HCT116 (cell line): ENCODE measurements at regions not wholly inside any gene's neighbourhood (a gene's known extent, or its start where the extent isn't known, plus 50 kb on each side); places are given as distances from the start of the nearest gene placed in this dataset.

ENCODE experiments used
- ATAC-seq: fragments of 200-7000 bp; cut with Tn5 transposase; 2 replicates; pipeline ENCODE4 v1.9.1; 2020; ENCODE audit warnings: mild to moderate bottlenecking, moderate library complexity
- BruUV-seq: library from RNA; stranded (reverse); fragments of 400-500 nt; replicated peaks from 2 replicates; lab custom pipeline; 2021; lab: Mats Ljungman, UMichigan
- CTCF ChIA-PET: fragments of 300-600 bp; sonication (Branson Sonifier 250); formaldehyde crosslinking; loops from one replicate; lab custom pipeline; 2021; ENCODE audit warnings: antibody characterized with exemption; lab: Charles Lee
- POLR2A ChIA-PET: fragments of 300-600, 350-600 bp; sonication (Branson Sonifier 250); formaldehyde crosslinking; loops from one replicate; lab custom pipeline; 2021; ENCODE audit warnings: antibody characterized with exemption; lab: Charles Lee
- RAD21 ChIA-PET, 2 experiments: fragments of 300-600 bp; sonication (Branson Sonifier 250); formaldehyde crosslinking; loops; one replicate each; lab custom pipeline; 2023; ENCODE audit warnings: low total read pairs in 2 of 2; ENCODE audit not compliant: uncharacterized antibody in 2 of 2, unreplicated experiment in 2 of 2, low non-redundant PET in 1 of 2; lab: Charles Lee
- DNase-seq: peaks from one replicate; pipeline ENCODE4 v3.0.0-alpha.2; 2010; ENCODE audit warnings: low read depth, low spot score
- H2AFZ ChIP-seq: fragments of 200-600 bp; shearing (Covaris generic), sonication (generic); 2 replicates; pipeline ENCODE4 v1.6.1; 2017; ENCODE audit warnings: low read depth, mixed run types, mixed read lengths, antibody characterized with exemption, low read length; ENCODE audit not compliant: poor library complexity, severe bottlenecking
- H3K27ac ChIP-seq: 2 replicates; pipeline ENCODE4 v1.5.1; 2012; ENCODE audit warnings: low read depth, low read length
- H3K27me3 ChIP-seq: fragments of 200-600 bp; sonication (generic); 2 replicates; pipeline ENCODE4 v1.6.1; 2016; ENCODE audit warnings: mixed run types, low read length, mixed read lengths; ENCODE audit not compliant: insufficient read depth
- H3K36me3 ChIP-seq, 2 experiments: fragments of 200-500 bp in 1 of 2; fragments of 200-600 bp in 1 of 2; sonication (Bioruptor generic) in 1 of 2; sonication (generic) in 1 of 2; 2 replicates each; pipeline versions ENCODE4 v1.5.1 to v1.6.1; 2014 to 2016; ENCODE audit warnings: low read length in 2 of 2, inconsistent platforms in 1 of 2, mixed read lengths in 1 of 2, mixed run types in 1 of 2; ENCODE audit not compliant: insufficient read depth in 2 of 2, control insufficient read depth in 1 of 2
- H3K4me1 ChIP-seq, 2 experiments: fragments of 200-600 bp in 1 of 2; sonication (generic) in 1 of 2; 2 replicates each; pipeline versions ENCODE4 v1.5.1 to v1.6.1; 2012 to 2017; ENCODE audit warnings: low read length in 2 of 2, inconsistent platforms in 1 of 2, mild to moderate bottlenecking in 1 of 2, mixed read lengths in 1 of 2, mixed run types in 1 of 2, moderate library complexity in 1 of 2; ENCODE audit not compliant: insufficient read depth in 2 of 2, control insufficient read depth in 1 of 2
- H3K4me2 ChIP-seq: fragments of 200-600 bp; sonication (generic); 2 replicates; pipeline ENCODE4 v1.6.1; 2017; ENCODE audit warnings: mixed run types, low read length, mixed read lengths
- H3K4me3 ChIP-seq, 2 experiments: fragments of 200-600 bp in 1 of 2; sonication (generic) in 1 of 2; replicated peaks in 1 of 2; 2 replicates each; pipeline ENCODE4 v1.5.1; 2011 to 2016; ENCODE audit warnings: low read length in 2 of 2, control low read depth in 1 of 2, low read depth in 1 of 2, mild to moderate bottlenecking in 1 of 2, mixed read lengths in 1 of 2, mixed run types in 1 of 2
- H3K79me2 ChIP-seq: fragments of 200-600 bp; sonication (generic); 2 replicates; pipeline ENCODE4 v1.6.1; 2017; ENCODE audit warnings: mild to moderate bottlenecking, mixed run types, low read length, moderate library complexity, mixed read lengths; ENCODE audit not compliant: insufficient read depth
- H3K9ac ChIP-seq: fragments of 200-600 bp; sonication (generic); 2 replicates; pipeline ENCODE4 v1.6.1; 2016; ENCODE audit warnings: low read length, mixed read lengths
- H3K9me2 ChIP-seq: fragments of 200-600 bp; sonication (generic), shearing (Covaris generic); 2 replicates; pipeline ENCODE4 v1.6.1; 2017; ENCODE audit warnings: mixed run types, mild to moderate bottlenecking, moderate library complexity; ENCODE audit not compliant: insufficient read depth
- H3K9me3 ChIP-seq, 2 experiments: fragments of 200-500 bp in 1 of 2; fragments of 200-600 bp in 1 of 2; sonication (Bioruptor generic) in 1 of 2; sonication (generic) in 1 of 2; 2 replicates each; pipeline ENCODE4 v1.6.1; 2014 to 2017; ENCODE audit warnings: low read length in 2 of 2, mixed read lengths in 2 of 2, inconsistent platforms in 1 of 2, low read depth in 1 of 2, mild to moderate bottlenecking in 1 of 2, mixed run types in 1 of 2, moderate library complexity in 1 of 2; ENCODE audit not compliant: control insufficient read depth in 1 of 2, insufficient read depth in 1 of 2
- H4K20me1 ChIP-seq: fragments of 200-600 bp; sonication (generic), shearing (Covaris generic); 2 replicates; pipeline ENCODE4 v1.6.1; 2017; ENCODE audit warnings: mixed run types, mild to moderate bottlenecking, moderate library complexity; ENCODE audit not compliant: insufficient read depth
- CBX3 ChIP-seq: IDR thresholded peaks from 2 replicates; pipeline ENCODE4 v1.6.1; 2012; ENCODE audit warnings: low read depth
- EGR1 ChIP-seq: IDR thresholded peaks from 2 replicates; pipeline ENCODE4 v1.6.1; 2012; ENCODE audit warnings: low read depth
- ELF1 ChIP-seq: IDR thresholded peaks from 2 replicates; pipeline ENCODE4 v1.6.1; 2012; ENCODE audit warnings: low read depth, borderline replicate concordance
- EZH2 ChIP-seq: fragments of 200-600 bp; sonication (generic); IDR thresholded peaks from 2 replicates; pipeline ENCODE4 v1.6.1; 2017; ENCODE audit warnings: antibody characterized with exemption, mixed run types
- EZH2phosphoT487 ChIP-seq: fragments of 200-600 bp; IDR thresholded peaks from 2 replicates; pipeline ENCODE4 v1.6.1; 2018; ENCODE audit warnings: antibody characterized with exemption, borderline replicate concordance
- POLR2A ChIP-seq: IDR thresholded peaks from 2 replicates; pipeline ENCODE4 v1.7.0; 2011; ENCODE audit warnings: borderline replicate concordance; ENCODE audit not compliant: insufficient read depth, insufficient read length; ENCODE audit errors: extremely low read depth
- SP1 ChIP-seq: IDR thresholded peaks from 2 replicates; pipeline ENCODE4 v1.6.1; 2012; ENCODE audit warnings: low read depth
- YY1 ChIP-seq: IDR thresholded peaks from 2 replicates; pipeline ENCODE4 v1.6.1; 2011; ENCODE audit warnings: low read length, low read depth, moderate library complexity, mild to moderate bottlenecking; ENCODE audit not compliant: insufficient replicate concordance; ENCODE audit errors: extremely low read depth
- ZNF274 ChIP-seq: fragments of 200-500 bp; sonication (Bioruptor generic); IDR thresholded peaks from 2 replicates; pipeline ENCODE4 v1.6.1; 2014; ENCODE audit warnings: mild to moderate bottlenecking, low read depth, low read length, inconsistent platforms
- intact Hi-C: fragments of 100-400 bp; cut with micrococcal nuclease; formaldehyde crosslinking; loops from 2 replicates; pipeline ENCODE4 v1.10.0; 2022
- TF ChIP-seq, protein P1 (sequence below): IDR thresholded peaks from 2 replicates; pipeline ENCODE4 v1.6.1; 2011; ENCODE audit warnings: mild to moderate bottlenecking, low read length, moderate library complexity; ENCODE audit not compliant: insufficient replicate concordance; ENCODE audit errors: extremely low read depth
- TF ChIP-seq, protein P2 (sequence below): IDR thresholded peaks from 2 replicates; pipeline ENCODE4 v1.6.1; 2012

DNA sequence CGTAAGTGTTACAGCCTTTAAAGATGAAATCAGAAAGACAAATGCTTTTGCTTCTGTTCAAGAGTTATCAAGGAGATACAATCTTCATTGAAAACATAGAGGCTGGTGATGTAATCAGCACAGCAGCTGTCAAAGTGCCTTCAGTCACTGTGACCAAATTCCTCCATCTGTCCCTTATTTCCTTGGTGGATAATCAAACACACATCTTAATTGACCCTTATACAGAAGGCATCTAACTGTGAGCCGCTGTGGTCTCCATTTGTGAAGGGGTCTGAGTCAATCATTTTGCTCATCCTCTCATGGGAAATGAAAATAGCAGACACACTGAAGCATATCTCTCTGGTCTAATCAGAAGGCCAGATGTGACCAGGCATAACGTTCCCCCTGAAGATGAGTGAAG lies 130.1 kb upstream of the TLR4 start:
- Histone ChIP-seq H3K27me3 (no peaks in the 10 kb centered on the region), H3K4me3 (no peak overlapping the region), H3K9me2 (no peaks in the 10 kb centered on the region), H4K20me1 (no peaks in the 10 kb centered on the region), H3K36me3 (no peaks in the 10 kb centered on the region), H3K9ac (no peak overlapping the region), H3K79me2 (no peaks in the 10 kb centered on the region), H3K4me2 (no peak overlapping the region), H3K4me1 (no peaks in the 10 kb centered on the region), H3K9me3 (peaks cover 0 to 6% of the 10 kb centered on the region in 2 experiments; a peak in 2 of 4 replicates), H3K27ac (no peak overlapping the region), H2AFZ (no peak overlapping the region)
- ATAC-seq = no peak
- TF ChIP-seq EZH2 (no peak), ZNF274 (no peak), YY1 (no peak), EGR1 (no peak), SP1 (no peak), ELF1 (no peak), POLR2A (no peak), EZH2phosphoT487 (no peak), CBX3 (no peak)
- TF ChIP-seq, protein P1, sequence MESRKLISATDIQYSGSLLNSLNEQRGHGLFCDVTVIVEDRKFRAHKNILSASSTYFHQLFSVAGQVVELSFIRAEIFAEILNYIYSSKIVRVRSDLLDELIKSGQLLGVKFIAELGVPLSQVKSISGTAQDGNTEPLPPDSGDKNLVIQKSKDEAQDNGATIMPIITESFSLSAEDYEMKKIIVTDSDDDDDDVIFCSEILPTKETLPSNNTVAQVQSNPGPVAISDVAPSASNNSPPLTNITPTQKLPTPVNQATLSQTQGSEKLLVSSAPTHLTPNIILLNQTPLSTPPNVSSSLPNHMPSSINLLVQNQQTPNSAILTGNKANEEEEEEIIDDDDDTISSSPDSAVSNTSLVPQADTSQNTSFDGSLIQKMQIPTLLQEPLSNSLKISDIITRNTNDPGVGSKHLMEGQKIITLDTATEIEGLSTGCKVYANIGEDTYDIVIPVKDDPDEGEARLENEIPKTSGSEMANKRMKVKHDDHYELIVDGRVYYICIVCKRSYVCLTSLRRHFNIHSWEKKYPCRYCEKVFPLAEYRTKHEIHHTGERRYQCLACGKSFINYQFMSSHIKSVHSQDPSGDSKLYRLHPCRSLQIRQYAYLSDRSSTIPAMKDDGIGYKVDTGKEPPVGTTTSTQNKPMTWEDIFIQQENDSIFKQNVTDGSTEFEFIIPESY = no peak
- TF ChIP-seq, protein P2, sequence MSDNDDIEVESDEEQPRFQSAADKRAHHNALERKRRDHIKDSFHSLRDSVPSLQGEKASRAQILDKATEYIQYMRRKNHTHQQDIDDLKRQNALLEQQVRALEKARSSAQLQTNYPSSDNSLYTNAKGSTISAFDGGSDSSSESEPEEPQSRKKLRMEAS = no peak
- intact Hi-C loops = no loop called here
- ChIA-PET POLR2A (no interaction called here), CTCF (no interaction called here), RAD21 (no interaction called here)
- no TSS peak for BruUV-seq
- DNase-seq = no peak
